ENCODE measurements at regions not wholly inside any gene's neighbourhood (a gene's known extent, or its start where the extent isn't known, plus 50 kb on each side); places are given as distances from the start of the nearest gene placed in this dataset.
"Not testable (repeated sequence)": the region's sequence is repeated elsewhere in the genome, so short reads cannot be mapped to it uniquely, and the experiment has no call there.

DNA sequence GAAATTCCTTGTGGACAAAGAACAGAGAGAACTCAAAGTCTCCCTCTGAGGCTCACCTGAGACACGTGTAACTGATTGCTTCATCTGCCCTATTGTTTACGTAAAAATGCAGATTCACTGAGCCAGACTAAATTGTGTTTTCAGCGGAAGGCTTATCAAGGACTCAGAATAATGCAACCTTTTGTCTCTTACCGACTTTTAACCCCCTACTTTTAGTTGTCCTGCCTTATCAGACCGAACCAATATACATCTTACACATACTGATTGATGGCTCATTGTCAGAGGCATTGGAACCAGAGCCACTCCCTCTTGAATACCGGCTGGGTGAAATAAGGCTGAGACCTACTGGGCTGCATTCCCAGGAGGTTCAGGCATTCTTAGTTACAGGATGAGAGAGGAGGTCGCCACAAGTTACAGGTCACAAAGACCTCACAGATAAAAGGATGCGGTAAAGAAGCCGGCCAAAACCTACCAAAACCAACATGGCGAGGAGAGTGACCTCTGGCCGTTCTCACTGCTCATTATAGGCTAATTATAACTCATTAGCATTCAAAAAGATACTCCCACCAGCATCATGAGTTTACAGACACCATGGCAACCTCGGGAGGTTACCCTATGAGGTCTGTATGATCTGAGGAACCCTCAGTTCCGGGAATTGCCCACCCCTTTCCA, 95.5 kb upstream of the ZNF184 start:
- Histone ChIP-seq H3K4me3 (no peak overlapping the region), H3K27ac (no peak overlapping the region)

- Histone ChIP-seq H3K4me3 (no peak overlapping the region), H3K27ac (no peak overlapping the region)
Measured at GRCh38 chr6:27565839-27566779, 93.2 kb upstream of the ZNF184 start.

DNA sequence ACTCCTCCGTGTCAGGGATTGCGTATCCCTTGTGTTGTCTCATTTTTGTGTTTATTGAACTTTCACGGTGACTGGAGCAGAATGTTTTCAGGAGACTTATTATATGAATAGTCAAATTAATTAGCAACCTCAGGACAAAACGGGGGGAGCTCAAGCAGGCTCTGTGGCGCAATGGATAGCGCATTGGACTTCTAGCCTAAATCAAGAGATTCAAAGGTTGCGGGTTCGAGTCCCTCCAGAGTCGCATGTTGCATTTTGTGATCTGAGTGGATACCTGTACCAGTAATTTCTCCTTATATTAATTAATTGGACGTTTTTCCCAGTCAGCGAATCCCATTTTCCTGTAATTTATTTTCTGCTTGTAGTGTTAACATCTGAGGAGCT, 89.1 kb upstream of the ZNF184 start:
- H3K27ac ChIP-seq = no peak overlapping the region
- H3K4me3 ChIP-seq = no peak overlapping the region

- H3K27ac ChIP-seq = no peak overlapping the region
- H3K4me3 ChIP-seq = no peak overlapping the region
Measured at GRCh38 chr6:27558028-27558724, 85.3 kb upstream of the ZNF184 start.

- Histone ChIP-seq H3K4me3 (no peak overlapping the region), H3K27ac (no peak overlapping the region)
Measured at GRCh38 chr6:27556406-27556805, 83.5 kb upstream of the ZNF184 start.

- Histone ChIP-seq H3K4me3 (no peak overlapping the region), H3K27ac (no peak overlapping the region)
Measured at GRCh38 chr6:27553123-27553904, 80.4 kb upstream of the ZNF184 start.

- H3K27ac ChIP-seq = no peak overlapping the region
- no peak overlapping the region for H3K4me3 ChIP-seq
Measured at GRCh38 chr6:27551607-27552006, 78.7 kb upstream of the ZNF184 start.

DNA sequence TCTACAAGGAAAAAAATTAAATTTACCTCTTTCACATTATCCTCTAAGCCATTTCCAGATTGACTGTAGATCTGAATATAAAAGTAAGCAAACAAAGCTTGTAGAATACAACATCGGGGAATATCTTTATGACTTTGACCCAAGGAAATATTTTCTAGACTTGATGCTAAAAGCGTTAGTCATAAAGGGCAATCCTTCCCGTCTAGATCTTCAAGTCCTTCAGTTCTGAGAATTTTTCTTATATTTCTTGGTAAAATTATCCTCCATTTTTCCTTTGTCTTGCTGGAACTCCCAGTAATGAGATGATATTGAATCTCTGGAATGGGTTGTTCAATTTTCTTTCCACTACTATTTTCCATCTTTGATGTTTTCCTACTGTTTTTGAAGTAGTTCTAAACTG, 77.8 kb upstream of the ZNF184 start:
- Histone ChIP-seq H3K4me3 (no peak overlapping the region), H3K27ac (no peak overlapping the region)

DNA sequence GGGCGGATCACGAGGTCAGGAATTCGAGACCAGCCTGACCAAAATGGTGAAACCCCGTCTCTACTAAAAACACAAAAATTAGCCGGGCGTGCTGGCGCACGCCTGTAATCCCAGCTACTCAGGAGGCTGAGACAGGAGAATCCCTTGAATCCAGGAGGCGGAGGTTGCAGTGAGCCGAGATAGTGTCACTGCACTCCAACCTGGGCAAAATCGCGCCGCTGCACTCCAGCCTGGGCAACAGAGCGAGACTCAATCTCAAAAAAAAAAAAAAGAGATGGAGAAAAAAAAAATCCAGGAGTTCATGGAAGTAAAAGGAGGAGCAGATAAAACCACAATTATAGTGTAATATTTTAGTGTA, 76.3 kb upstream of the ZNF184 start:
- not testable (repeated sequence) for H3K27ac ChIP-seq, H3K4me3 ChIP-seq

DNA sequence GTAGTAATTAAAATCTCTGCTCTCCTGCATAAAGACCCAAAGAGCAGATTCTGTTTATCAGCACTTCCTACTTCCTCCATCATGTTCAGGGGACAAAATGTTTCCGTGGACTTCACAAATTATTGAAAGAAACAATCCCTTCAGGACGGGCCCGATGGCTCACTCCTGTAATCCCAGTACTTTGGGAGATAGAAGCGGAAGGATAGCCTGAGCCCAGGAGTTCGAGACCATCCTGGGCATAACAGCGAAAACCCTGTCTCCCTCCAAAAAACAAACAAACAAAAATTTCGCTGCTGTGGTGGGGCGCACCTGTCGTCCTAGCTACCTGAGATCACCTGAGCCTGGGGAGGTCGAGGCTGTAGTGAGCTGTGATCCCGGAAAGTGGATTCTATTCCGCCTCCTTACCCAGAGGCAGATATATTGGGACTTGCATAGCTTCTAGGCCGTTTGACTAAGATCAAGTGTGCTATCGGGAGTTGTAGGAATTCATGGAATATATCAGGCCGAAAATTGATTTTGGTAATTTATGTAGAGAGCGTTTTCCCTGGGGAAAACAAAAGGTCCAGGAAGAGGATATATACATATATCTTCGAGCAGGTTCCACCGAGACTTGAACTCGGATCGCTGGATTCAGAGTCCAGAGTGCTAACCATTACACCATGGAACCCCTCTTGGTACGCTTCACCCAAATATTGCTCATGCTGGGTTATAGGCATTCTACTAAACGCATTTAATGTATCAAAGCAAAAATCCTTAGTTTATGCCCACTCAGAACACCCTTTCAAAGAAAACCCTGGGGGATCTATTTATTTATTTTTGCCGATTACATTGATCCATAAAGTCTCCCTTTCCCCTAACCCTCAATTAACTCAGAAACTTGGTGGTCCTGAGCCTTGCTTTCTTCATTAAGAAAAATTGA, 74.5 kb upstream of the ZNF184 start:
- H3K27ac ChIP-seq = no peak overlapping the region

GRCh38 chr6:27546522-27546921, 73.6 kb upstream of the ZNF184 start:
- Histone ChIP-seq H3K4me3 (no peak overlapping the region), H3K27ac (no peak overlapping the region)

More for the DNA sequence above, 74.5 kb upstream of the ZNF184 start:
- no peak overlapping the region for H3K4me3 ChIP-seq

GRCh38 chr6:27545271-27546046, 72.6 kb upstream of the ZNF184 start:
- Histone ChIP-seq H3K27ac (no peak overlapping the region), H3K4me3 (no peak overlapping the region)

DNA sequence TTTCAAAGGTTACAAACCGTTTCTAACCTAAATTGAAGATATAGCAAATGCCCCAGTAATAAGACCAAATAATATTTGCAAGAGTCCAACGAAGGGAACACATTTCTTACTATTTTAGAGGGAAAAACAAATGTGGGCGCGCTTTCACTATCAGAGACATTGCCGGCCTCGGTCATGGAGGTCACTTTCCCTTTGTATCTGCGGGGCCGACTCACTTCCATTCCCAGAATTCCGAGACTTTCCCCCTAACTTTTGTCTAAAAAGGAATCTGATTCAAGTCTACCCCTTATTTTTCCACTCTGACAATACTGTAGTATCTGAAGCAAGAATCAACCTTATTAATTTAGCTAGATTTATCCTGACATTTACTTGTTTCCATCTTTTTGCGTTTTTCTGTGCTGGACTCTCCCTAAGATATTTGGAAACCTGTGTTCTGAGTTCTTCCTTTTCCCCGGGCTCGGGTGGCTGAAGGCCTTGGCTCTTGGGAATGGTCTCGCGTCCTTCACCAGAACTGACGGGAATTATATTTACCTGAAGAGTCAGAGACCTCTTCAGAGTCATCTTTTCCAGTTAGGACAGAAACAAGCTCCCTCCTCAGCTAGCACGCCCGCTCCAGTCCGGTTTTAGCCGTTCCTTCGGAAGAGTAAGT, 71.8 kb upstream of the ZNF184 start:
- H3K27ac ChIP-seq = no peak overlapping the region
- H3K4me3 ChIP-seq = no peak overlapping the region

DNA sequence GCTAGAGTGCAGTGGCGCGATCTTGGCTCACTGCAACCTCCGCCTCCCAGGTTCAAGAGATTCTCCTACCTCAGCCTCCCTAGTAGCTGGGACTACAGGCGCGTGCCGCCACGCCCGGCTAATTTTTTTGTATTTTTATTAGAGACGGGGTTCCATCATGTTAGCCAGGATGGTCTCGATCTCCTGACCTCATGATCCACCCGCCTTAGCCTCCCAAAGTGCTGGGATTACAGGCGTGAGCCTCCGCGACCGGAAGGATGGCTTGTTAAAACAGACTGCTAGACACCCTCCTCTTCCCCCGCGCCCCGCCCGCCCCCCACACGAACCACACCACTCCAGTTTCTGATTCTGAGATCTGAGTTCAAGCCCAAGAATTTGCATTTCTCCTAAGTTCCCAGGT, 71.2 kb upstream of the ZNF184 start:
- H3K4me3 ChIP-seq, H3K27ac ChIP-seq: not testable (repeated sequence)

GRCh38 chr6:27542485-27542884, 69.6 kb upstream of the ZNF184 start:
- H3K4me3 ChIP-seq = no peak overlapping the region
- no peak overlapping the region for H3K27ac ChIP-seq

DNA sequence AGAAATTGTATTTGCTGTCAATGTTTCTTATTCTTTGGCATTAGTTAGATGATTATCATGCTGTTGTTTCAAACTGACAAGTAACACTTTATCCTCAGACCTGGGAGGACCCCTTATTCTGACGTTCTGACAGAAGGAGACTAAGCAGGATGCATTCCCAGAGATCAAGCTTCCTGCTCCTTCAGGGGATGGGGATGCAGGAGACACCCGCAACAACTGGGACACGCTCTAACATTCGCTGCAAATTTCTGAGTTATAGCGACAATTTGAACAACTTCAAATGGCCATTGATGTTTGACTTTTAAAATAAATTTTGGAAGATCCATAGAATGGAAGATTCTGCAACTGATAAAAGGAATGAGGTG, 69.0 kb upstream of the ZNF184 start:
- Histone ChIP-seq H3K27ac (no peak overlapping the region), H3K4me3 (no peak overlapping the region)

- Histone ChIP-seq H3K27ac (no peak overlapping the region), H3K4me3 (no peak overlapping the region)
Measured at GRCh38 chr6:27541212-27541932, 68.5 kb upstream of the ZNF184 start.
